GM20000 (cell line): ENCODE measurements at regions not wholly inside any gene's neighbourhood (a gene's known extent, or its start where the extent isn't known, plus 50 kb on each side); places are given as distances from the start of the nearest gene placed in this dataset.

Source experiments
- DNase-seq: peaks from one replicate; pipeline ENCODE4 v3.0.0; 2012; ENCODE audit warnings: low spot score
- TF ChIP-seq, protein P1 (sequence below): IDR thresholded peaks from 2 replicates; pipeline ENCODE4 v1.5.1; 2012; ENCODE audit warnings: mild to moderate bottlenecking, control low read depth; ENCODE audit errors: extremely low read depth, missing control alignments

- DNase-seq = no peak
- TF ChIP-seq, protein P1, sequence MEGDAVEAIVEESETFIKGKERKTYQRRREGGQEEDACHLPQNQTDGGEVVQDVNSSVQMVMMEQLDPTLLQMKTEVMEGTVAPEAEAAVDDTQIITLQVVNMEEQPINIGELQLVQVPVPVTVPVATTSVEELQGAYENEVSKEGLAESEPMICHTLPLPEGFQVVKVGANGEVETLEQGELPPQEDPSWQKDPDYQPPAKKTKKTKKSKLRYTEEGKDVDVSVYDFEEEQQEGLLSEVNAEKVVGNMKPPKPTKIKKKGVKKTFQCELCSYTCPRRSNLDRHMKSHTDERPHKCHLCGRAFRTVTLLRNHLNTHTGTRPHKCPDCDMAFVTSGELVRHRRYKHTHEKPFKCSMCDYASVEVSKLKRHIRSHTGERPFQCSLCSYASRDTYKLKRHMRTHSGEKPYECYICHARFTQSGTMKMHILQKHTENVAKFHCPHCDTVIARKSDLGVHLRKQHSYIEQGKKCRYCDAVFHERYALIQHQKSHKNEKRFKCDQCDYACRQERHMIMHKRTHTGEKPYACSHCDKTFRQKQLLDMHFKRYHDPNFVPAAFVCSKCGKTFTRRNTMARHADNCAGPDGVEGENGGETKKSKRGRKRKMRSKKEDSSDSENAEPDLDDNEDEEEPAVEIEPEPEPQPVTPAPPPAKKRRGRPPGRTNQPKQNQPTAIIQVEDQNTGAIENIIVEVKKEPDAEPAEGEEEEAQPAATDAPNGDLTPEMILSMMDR = no peak
Observed at GRCh38 chr16:73485880-73486279, 438.0 kb upstream of the ZFHX3 start.

- DNase-seq = no peak
- TF ChIP-seq, protein P1 = no peak
Observed at GRCh38 chr16:73483934-73484711, 436.2 kb upstream of the ZFHX3 start.

DNA sequence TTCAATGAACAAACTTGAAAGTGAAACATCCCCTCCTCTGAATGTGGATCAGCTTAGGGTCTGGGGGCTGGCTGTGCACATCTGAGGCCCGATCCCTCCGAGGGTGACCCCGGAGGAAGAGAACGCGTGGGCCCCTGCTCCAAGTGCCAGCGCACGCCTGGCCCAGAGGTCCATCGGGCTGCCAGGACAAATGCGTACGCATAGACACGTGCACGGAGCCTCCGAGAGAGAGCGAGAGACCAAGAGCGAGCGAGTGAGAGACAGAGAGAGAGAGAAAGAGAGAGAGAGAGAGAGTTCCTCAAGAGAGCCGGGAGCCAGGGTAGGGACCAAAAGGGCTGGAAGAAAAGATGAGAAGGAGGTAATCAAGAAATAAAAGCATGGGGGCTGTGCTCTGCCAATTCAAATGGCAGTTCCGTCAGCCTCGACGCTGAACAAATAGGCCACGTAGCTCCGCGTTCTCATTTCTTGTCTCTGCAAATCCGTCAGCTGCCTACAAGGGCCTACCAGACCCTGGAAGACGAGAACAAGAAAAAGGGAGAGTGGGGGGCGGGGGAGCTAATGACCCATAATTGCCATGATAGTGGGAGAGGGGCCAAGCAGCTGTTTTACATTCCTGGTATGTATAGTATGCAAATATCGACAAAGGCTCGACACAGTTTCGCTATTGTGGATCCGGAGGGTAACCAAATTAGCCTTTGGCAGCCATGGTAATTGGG is 435.3 kb upstream of the ZFHX3 start:
- TF ChIP-seq, protein P1 = no peak
- no peak for DNase-seq

DNA sequence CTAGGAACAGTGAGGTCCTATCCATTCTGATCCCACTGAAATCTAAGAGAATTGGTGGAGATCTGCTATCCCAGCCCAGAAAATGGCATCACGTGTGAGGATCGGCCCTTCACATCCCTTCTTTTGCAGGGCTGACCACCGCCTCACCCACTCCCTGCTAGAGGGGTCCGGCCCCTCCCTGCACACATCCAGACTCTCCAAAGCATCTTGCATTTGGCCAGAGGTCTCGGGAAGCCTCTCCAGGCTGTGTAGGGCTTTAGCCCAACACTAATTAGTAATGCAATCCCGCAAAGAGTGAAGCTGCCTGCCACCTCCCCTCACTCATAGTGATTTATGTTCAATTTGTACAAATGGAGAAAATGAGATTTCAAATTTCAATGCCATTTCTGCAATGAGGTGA is 434.4 kb upstream of the ZFHX3 start:
- TF ChIP-seq, protein P1 = no peak
- DNase-seq = no peak

- TF ChIP-seq, protein P1 = no peak
- no peak for DNase-seq
Observed at GRCh38 chr16:73480381-73480780, 432.5 kb upstream of the ZFHX3 start.

DNA sequence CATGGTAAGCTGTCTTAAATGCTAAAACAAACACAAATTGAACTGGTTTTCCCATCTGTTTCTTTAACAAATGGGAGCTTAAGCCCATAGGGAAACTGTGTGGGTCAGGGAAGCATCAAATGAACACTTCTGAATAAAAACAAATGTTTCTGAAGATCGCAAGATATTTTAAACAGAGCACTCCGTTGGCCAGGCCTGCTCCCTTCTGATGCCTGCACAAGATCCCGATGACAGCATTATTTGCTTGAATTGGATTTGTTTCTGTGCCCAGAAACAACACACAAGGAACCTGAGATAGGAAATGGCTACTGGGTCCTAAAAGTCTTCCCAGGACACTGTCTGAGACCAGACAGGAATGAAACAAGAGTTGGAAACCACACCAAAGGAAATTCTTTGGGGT is 425.8 kb upstream of the ZFHX3 start:
- TF ChIP-seq, protein P1 = no peak
- DNase-seq = no peak

DNA sequence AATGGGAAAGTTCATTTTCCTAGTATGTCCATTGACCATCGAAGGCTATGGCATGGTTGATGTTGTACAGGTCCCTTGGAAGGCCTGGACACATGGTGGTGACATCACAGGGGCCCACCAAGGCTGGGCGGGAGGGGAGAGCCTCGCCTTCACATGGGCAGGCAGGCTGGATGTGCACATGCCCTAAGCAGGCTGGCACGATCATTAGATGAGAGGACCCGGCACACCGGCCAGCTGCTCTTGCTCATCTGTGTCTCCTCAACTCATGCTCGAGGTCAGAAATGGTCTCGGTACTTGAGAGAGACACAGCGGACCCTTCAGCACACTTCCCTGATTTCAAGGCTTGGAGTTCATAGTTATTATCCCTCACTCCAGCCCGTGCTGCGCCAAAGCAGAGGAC is 416.9 kb upstream of the ZFHX3 start:
- TF ChIP-seq, protein P1 = no peak
- DNase-seq = no peak
